ENCODE measurements at regions not wholly inside any gene's neighbourhood (a gene's known extent, or its start where the extent isn't known, plus 50 kb on each side); places are given as distances from the start of the nearest gene placed in this dataset.

DNA sequence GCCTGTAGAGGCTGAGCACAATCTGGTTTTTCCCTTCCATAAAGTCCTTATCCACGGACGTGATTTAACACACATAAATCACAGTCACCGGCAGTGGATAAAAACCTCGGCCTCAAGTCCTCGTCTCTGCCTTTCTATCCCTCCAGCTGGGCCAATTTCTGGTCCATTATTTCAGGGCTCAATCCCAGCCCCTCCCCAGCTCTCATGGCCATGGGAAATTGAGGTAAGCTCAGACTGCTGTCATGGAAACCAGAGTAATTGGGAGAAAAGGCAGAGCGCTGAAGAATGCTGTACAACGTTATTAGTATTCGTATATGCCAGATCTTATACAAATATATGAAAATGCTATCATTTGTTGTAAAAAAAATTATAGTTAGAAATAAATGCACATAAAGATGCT, 86.2 kb upstream of the USP29 start:
- TF ChIP-seq, protein P1, sequence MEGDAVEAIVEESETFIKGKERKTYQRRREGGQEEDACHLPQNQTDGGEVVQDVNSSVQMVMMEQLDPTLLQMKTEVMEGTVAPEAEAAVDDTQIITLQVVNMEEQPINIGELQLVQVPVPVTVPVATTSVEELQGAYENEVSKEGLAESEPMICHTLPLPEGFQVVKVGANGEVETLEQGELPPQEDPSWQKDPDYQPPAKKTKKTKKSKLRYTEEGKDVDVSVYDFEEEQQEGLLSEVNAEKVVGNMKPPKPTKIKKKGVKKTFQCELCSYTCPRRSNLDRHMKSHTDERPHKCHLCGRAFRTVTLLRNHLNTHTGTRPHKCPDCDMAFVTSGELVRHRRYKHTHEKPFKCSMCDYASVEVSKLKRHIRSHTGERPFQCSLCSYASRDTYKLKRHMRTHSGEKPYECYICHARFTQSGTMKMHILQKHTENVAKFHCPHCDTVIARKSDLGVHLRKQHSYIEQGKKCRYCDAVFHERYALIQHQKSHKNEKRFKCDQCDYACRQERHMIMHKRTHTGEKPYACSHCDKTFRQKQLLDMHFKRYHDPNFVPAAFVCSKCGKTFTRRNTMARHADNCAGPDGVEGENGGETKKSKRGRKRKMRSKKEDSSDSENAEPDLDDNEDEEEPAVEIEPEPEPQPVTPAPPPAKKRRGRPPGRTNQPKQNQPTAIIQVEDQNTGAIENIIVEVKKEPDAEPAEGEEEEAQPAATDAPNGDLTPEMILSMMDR (IDR thresholded peaks at IDR 0.05; ENCODE audit: poor library complexity, severe bottlenecking) = no peak
- no peak for TF ChIP-seq TAF1 (IDR thresholded peaks at IDR 0.05; ENCODE audit: low read depth)
- TF ChIP-seq SMC3 (conservative IDR thresholded peaks at IDR 0.05; ENCODE audit: poor library complexity) = no peak
- TF ChIP-seq EZH2 (IDR thresholded peaks at IDR 0.05; ENCODE audit: borderline replicate concordance, insufficient read depth, low read length, poor library complexity, severe bottlenecking) = no peak
- TF ChIP-seq POLR2AphosphoS5 (IDR thresholded peaks at IDR 0.05) = no peak
- no peak for TF ChIP-seq RAD21 (conservative IDR thresholded peaks at IDR 0.05)
- TF ChIP-seq EP300 (conservative IDR thresholded peaks at IDR 0.05; ENCODE audit: poor library complexity, severe bottlenecking) = no peak
